ENCODE measurements at regions not wholly inside any gene's neighbourhood (a gene's known extent, or its start where the extent isn't known, plus 50 kb on each side); places are given as distances from the start of the nearest gene placed in this dataset.
A peak's percentile ranks its signal among the peaks of the same experiment; 100 is the strongest.

DNA sequence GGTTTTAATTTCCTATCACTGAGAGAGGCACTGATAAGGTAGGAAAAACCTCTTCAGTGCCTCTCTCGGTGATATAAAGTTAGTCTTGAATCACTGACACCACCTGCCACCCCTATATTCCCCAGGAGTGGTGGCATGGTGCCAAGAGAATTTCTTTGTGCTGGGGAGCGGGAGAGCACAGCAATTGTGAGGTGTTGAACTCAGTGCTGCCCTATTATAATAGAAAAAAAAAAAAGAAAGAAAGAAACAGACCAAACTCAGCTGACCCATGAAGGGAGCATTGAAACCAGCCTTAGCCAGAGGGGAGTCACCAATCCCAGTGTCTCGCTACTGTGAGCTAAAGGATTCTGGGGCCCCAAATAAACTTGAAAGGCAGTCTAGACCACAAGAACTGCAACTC, 201.4 kb upstream of the STT3B start:
- Histone ChIP-seq H3K27ac (no peak overlapping the region), H3K4me3 (no peak overlapping the region), H3K27me3 (no peaks in the 10 kb centered on the region), H3K4me1 (no peaks in the 10 kb centered on the region), H3K9me3 (no peaks in the 10 kb centered on the region), H3K36me3 (no peaks in the 10 kb centered on the region)
- DNase-seq, result no peak
- intact Hi-C loops (cut with DNase I), result no loop called here
- TF ChIP-seq, protein P1, sequence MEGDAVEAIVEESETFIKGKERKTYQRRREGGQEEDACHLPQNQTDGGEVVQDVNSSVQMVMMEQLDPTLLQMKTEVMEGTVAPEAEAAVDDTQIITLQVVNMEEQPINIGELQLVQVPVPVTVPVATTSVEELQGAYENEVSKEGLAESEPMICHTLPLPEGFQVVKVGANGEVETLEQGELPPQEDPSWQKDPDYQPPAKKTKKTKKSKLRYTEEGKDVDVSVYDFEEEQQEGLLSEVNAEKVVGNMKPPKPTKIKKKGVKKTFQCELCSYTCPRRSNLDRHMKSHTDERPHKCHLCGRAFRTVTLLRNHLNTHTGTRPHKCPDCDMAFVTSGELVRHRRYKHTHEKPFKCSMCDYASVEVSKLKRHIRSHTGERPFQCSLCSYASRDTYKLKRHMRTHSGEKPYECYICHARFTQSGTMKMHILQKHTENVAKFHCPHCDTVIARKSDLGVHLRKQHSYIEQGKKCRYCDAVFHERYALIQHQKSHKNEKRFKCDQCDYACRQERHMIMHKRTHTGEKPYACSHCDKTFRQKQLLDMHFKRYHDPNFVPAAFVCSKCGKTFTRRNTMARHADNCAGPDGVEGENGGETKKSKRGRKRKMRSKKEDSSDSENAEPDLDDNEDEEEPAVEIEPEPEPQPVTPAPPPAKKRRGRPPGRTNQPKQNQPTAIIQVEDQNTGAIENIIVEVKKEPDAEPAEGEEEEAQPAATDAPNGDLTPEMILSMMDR (IDR thresholded peaks at IDR 0.05), result no peak
- TF ChIP-seq POLR2A (IDR thresholded peaks at IDR 0.05), result no peak
- 69 to 79% methylated on average over 3 of the region's 3 CpGs for WGBS, 2 donors

DNA sequence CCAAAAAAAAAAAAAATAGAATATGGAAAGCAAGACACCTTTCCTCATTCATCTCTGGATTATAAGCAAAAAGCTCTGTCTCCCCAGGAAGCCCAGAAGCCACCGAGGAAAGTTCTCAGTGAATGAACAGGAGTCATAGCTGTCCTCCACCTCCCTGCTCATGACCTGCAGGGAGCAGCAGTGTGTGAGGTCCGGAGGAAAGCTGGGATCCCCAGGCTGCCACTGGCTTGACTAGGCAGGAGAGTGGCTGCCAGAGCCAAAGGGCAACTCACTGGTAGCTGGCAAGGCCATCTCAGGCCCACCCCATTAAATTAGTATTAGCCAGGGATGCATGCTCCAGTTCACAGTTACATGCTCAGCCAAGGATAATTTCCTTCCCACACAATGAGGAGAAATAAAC, 191.6 kb upstream of the STT3B start:
- Histone ChIP-seq H3K27ac (no peak overlapping the region), H3K27me3 (no peaks in the 10 kb centered on the region), H3K4me1 (peaks cover 0 to 7% (median 0%) of the 10 kb centered on the region in 3 donors), H3K9me3 (no peaks in the 10 kb centered on the region), H3K4me3 (no peak overlapping the region), H3K36me3 (no peaks in the 10 kb centered on the region)
- no peak for DNase-seq
- intact Hi-C loops (cut with DNase I), result no loop called here
- 36 to 70% methylated on average over 2 of the region's 2 CpGs for WGBS, 2 donors
- TF ChIP-seq, protein P1 (IDR thresholded peaks at IDR 0.05), result peak in 1 of 6 experiments; percentile 22
- no peak for TF ChIP-seq POLR2A (IDR thresholded peaks at IDR 0.05)

DNA sequence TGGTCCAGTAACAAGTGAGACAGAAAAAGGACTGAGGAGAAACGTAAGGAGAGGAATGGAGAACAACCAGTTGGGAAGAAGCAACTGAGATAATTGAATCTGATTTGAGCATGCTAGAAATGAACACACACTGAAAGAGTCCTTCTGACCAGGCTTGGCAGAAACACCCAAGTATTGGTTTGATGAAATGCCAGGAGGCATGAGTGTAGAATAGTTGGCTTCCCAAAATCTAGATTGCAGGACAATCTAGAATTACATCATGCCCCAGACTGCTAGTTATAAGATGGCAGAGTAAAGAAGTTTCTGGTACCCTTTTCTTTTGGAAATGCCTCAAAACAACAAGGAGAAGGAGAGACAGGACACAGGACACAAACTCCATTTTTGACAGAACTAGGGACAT, 189.7 kb upstream of the STT3B start:
- no peak overlapping the region for H3K4me3 ChIP-seq
- intact Hi-C loops (cut with DNase I), result no loop called here
- no peaks in the 10 kb centered on the region for H3K36me3 ChIP-seq
- no peaks in the 10 kb centered on the region for H3K9me3 ChIP-seq
- H3K27ac ChIP-seq, result no peak overlapping the region
- H3K4me1 ChIP-seq, result peaks cover 0 to 7% (median 0%) of the 10 kb centered on the region in 3 donors
- WGBS, 2 donors, result 84 to 93% methylated on average over 1 of the region's 1 CpG
- H3K27me3 ChIP-seq, result no peaks in the 10 kb centered on the region
- no peak for TF ChIP-seq POLR2A (IDR thresholded peaks at IDR 0.05)
- TF ChIP-seq, protein P1 (IDR thresholded peaks at IDR 0.05), result no peak
- DNase-seq, result no peak

DNA sequence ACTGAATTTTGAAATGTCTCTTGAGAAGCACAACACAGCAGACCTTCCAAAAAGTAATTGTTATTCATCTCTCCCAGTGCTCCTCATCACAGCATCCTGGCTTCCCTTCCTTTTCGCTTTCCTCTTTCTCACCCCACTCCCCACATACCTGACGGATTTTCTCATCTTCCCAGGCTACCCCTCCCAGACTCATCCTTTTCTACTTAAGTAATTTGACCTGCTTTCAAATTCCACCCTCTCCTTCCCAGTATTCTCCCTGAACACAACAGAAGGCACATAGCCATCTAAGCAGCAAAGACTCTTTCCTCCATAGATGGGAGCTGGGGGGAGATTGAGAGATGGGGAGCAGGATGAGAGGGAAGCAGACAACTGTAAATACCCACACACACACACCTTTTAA, 187.1 kb upstream of the STT3B start:
- Histone ChIP-seq H3K27ac (no peak overlapping the region), H3K4me1 (peaks cover 0 to under 1% (median 0%) of the 10 kb centered on the region in 3 donors), H3K27me3 (no peaks in the 10 kb centered on the region), H3K9me3 (no peaks in the 10 kb centered on the region), H3K36me3 (no peaks in the 10 kb centered on the region), H3K4me3 (no peak overlapping the region)
- DNase-seq, result no peak
- intact Hi-C loops (cut with DNase I), result no loop called here
- TF ChIP-seq, protein P1 (IDR thresholded peaks at IDR 0.05), result no peak
- no peak for TF ChIP-seq POLR2A (IDR thresholded peaks at IDR 0.05)
- WGBS, 2 donors, result 79 to 81% methylated on average over 2 of the region's 2 CpGs

DNA sequence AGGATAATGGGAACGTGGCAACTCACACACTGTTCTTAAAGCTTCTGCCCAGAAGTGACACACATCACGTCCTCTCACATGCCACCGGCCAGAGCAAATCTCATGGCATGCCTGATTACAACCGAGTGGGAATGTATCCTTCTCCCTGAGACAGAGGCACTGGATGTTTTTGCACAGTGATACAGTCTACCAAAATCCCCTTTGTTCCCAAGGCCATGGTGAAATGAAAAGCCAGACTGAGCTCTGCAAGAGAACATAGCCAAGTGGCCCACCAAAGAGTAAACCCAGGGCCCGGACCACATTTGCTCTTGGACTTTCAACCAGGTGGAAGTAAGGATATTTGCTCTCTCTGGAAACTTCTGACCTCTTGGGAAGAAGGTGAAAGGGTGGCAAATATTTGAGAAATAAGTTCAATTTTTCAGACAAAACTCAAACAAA, 186.2 kb upstream of the STT3B start:
- H3K27me3 ChIP-seq, result no peaks in the 10 kb centered on the region
- no peaks in the 10 kb centered on the region for H3K36me3 ChIP-seq
- no peaks in the 10 kb centered on the region for H3K4me1 ChIP-seq
- H3K27ac ChIP-seq, result no peak overlapping the region
- no peak for DNase-seq
- no peak overlapping the region for H3K4me3 ChIP-seq
- 84 to 89% methylated on average over 5 of the region's 5 CpGs for WGBS, 2 donors
- TF ChIP-seq, protein P1 (IDR thresholded peaks at IDR 0.05), result no peak
- TF ChIP-seq POLR2A (IDR thresholded peaks at IDR 0.05), result no peak
- intact Hi-C loops (cut with DNase I), result no loop called here
- H3K9me3 ChIP-seq, result no peaks in the 10 kb centered on the region

All from esophagus squamous epithelium (tissue), 5 donors.